ENCODE measurements at regions not wholly inside any gene's neighbourhood (a gene's known extent, or its start where the extent isn't known, plus 50 kb on each side); places are given as distances from the start of the nearest gene placed in this dataset.

DNA sequence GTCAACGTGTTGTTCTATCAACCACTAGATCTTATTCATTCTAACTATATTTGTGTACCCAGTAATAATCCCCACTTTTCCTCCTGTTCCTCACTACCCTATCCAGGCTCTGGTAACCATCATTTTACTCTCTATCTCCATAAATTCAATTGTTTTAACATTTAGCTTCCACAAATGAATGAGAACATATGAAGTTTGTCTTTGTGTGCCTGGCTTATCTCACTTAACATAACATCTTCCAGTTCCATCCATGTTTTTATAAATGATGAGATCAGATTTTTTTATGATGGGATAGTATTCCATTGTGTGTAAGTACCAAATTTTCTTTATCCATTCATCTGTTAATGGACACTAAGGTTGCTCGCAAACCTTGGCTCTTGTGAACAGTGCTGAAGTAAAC, 59.9 kb upstream of the IBSP start:
- no peaks in the 10 kb centered on the region for H3K9me3 ChIP-seq (ENCODE audit: control insufficient read depth in 1 of 2, insufficient read depth in 1 of 2, low read depth in 1 of 2, low read length in 2 of 2)
- ChIA-PET CTCF (interaction anchor here (1.0 kb wide), 1 partner anchor 195 kb away, joined by 3 read pairs; no protein-coding TSS in a partner anchor), RAD21 (ENCODE audit: low non-redundant PET in 1 of 2, low total read pairs in 2 of 2, uncharacterized antibody in 2 of 2, unreplicated experiment in 2 of 2) (no interaction called here), POLR2A (no interaction called here)
- H4K20me1 ChIP-seq (ENCODE audit: insufficient read depth), result no peaks in the 10 kb centered on the region
- no peak overlapping the region for H3K9ac ChIP-seq (ENCODE audit: low read length)
- no peak overlapping the region for H3K4me3 ChIP-seq (replicated peaks in 1 of 2; ENCODE audit: low read depth in 1 of 2, low read length in 2 of 2)
- intact Hi-C loops (cut with micrococcal nuclease), result no loop called here
- no peak for ATAC-seq
- H3K4me1 ChIP-seq (ENCODE audit: control insufficient read depth in 1 of 2, insufficient read depth in 2 of 2, low read length in 2 of 2), result peaks cover 0 to 8% of the 10 kb centered on the region in 2 experiments; a peak in 2 of 4 replicates
- TF ChIP-seq EZH2phosphoT487 (IDR thresholded peaks at IDR 0.05; ENCODE audit: borderline replicate concordance), result no peak
- TF ChIP-seq EZH2 (IDR thresholded peaks at IDR 0.05), result no peak
- TF ChIP-seq, protein P1, sequence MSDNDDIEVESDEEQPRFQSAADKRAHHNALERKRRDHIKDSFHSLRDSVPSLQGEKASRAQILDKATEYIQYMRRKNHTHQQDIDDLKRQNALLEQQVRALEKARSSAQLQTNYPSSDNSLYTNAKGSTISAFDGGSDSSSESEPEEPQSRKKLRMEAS (IDR thresholded peaks at IDR 0.05), result no peak
- TF ChIP-seq CBX3 (IDR thresholded peaks at IDR 0.05; ENCODE audit: low read depth), result no peak
- TF ChIP-seq, protein P2, sequence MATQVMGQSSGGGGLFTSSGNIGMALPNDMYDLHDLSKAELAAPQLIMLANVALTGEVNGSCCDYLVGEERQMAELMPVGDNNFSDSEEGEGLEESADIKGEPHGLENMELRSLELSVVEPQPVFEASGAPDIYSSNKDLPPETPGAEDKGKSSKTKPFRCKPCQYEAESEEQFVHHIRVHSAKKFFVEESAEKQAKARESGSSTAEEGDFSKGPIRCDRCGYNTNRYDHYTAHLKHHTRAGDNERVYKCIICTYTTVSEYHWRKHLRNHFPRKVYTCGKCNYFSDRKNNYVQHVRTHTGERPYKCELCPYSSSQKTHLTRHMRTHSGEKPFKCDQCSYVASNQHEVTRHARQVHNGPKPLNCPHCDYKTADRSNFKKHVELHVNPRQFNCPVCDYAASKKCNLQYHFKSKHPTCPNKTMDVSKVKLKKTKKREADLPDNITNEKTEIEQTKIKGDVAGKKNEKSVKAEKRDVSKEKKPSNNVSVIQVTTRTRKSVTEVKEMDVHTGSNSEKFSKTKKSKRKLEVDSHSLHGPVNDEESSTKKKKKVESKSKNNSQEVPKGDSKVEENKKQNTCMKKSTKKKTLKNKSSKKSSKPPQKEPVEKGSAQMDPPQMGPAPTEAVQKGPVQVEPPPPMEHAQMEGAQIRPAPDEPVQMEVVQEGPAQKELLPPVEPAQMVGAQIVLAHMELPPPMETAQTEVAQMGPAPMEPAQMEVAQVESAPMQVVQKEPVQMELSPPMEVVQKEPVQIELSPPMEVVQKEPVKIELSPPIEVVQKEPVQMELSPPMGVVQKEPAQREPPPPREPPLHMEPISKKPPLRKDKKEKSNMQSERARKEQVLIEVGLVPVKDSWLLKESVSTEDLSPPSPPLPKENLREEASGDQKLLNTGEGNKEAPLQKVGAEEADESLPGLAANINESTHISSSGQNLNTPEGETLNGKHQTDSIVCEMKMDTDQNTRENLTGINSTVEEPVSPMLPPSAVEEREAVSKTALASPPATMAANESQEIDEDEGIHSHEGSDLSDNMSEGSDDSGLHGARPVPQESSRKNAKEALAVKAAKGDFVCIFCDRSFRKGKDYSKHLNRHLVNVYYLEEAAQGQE (IDR thresholded peaks at IDR 0.05; ENCODE audit: low read depth), result no peak
- no peak for TF ChIP-seq SIN3A (IDR thresholded peaks at IDR 0.05; ENCODE audit: low read depth)
- no peak for TF ChIP-seq ZNF274 (IDR thresholded peaks at IDR 0.05; ENCODE audit: low read depth, low read length)
- TF ChIP-seq ELF1 (IDR thresholded peaks at IDR 0.05; ENCODE audit: borderline replicate concordance, low read depth), result no peak
- TF ChIP-seq, protein P3, sequence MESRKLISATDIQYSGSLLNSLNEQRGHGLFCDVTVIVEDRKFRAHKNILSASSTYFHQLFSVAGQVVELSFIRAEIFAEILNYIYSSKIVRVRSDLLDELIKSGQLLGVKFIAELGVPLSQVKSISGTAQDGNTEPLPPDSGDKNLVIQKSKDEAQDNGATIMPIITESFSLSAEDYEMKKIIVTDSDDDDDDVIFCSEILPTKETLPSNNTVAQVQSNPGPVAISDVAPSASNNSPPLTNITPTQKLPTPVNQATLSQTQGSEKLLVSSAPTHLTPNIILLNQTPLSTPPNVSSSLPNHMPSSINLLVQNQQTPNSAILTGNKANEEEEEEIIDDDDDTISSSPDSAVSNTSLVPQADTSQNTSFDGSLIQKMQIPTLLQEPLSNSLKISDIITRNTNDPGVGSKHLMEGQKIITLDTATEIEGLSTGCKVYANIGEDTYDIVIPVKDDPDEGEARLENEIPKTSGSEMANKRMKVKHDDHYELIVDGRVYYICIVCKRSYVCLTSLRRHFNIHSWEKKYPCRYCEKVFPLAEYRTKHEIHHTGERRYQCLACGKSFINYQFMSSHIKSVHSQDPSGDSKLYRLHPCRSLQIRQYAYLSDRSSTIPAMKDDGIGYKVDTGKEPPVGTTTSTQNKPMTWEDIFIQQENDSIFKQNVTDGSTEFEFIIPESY (IDR thresholded peaks at IDR 0.05; ENCODE audit: extremely low read depth, insufficient replicate concordance, low read length), result no peak
- TF ChIP-seq RAD21 (IDR thresholded peaks at IDR 0.05; ENCODE audit: low read depth), result no peak
- no peak for TF ChIP-seq SRF (IDR thresholded peaks at IDR 0.05; ENCODE audit: low read depth)
- no peak for TF ChIP-seq JUND (IDR thresholded peaks at IDR 0.05)
- no peak for TF ChIP-seq ZFX (IDR thresholded peaks at IDR 0.05)
- TF ChIP-seq SP1 (IDR thresholded peaks at IDR 0.05; ENCODE audit: low read depth), result no peak
- TF ChIP-seq CEBPB (IDR thresholded peaks at IDR 0.05; ENCODE audit: low read depth), result no peak
- TF ChIP-seq POLR2A (IDR thresholded peaks at IDR 0.05; ENCODE audit: borderline replicate concordance, extremely low read depth, insufficient read depth, insufficient read length), result no peak
- no peak for TF ChIP-seq FOSL1 (IDR thresholded peaks at IDR 0.05; ENCODE audit: low read depth)
- TF ChIP-seq, protein P4, sequence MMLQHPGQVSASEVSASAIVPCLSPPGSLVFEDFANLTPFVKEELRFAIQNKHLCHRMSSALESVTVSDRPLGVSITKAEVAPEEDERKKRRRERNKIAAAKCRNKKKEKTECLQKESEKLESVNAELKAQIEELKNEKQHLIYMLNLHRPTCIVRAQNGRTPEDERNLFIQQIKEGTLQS (IDR thresholded peaks at IDR 0.05), result no peak
- BruUV-seq (replicated peaks), result no TSS peak
- no peak overlapping the region for H3K27ac ChIP-seq (ENCODE audit: low read depth, low read length)
- no peaks in the 10 kb centered on the region for H3K79me2 ChIP-seq (ENCODE audit: insufficient read depth, low read length)
- H3K9me2 ChIP-seq (ENCODE audit: insufficient read depth), result no peaks in the 10 kb centered on the region
- no peak overlapping the region for H3K4me2 ChIP-seq (ENCODE audit: low read length)
- H3K36me3 ChIP-seq (ENCODE audit: control insufficient read depth in 1 of 2, insufficient read depth in 2 of 2, low read length in 2 of 2), result no peaks in the 10 kb centered on the region
- H2AFZ ChIP-seq (ENCODE audit: low read depth, low read length, poor library complexity, severe bottlenecking), result no peak overlapping the region
- no peak for DNase-seq (ENCODE audit: low read depth, low spot score)
- no peaks in the 10 kb centered on the region for H3K27me3 ChIP-seq (ENCODE audit: insufficient read depth, low read length)

All from HCT116 (cell line).